CD14-positive monocyte (primary cell): ENCODE measurements at regions not wholly inside any gene's neighbourhood (a gene's known extent, or its start where the extent isn't known, plus 50 kb on each side); places are given as distances from the start of the nearest gene placed in this dataset.

Experiments used
- DNase-seq, 3 donors: peaks; one replicate each; pipeline ENCODE4 v3.0.0-alpha.2; 2011 to 2022
- H2AFZ ChIP-seq: 2 replicates; pipeline ENCODE4 v1.6.0; 2012; ENCODE audit warnings: mild to moderate bottlenecking, low read depth, low read length, inconsistent platforms; ENCODE audit not compliant: insufficient read depth, poor library complexity, severe bottlenecking
- H3K27ac ChIP-seq, 2 donors: 1 replicate in 1 of 2; 2 replicates in 1 of 2; pipeline ENCODE4 v1.5.1; 2012 to 2013; ENCODE audit warnings: low read length in 2 of 2, control low read depth in 1 of 2, inconsistent platforms in 1 of 2, low read depth in 1 of 2, mild to moderate bottlenecking in 1 of 2
- H3K27me3 ChIP-seq, 2 donors: one replicate each; pipeline versions ENCODE4 v1.6.0 to v1.6.1; 2011 to 2013; ENCODE audit warnings: low read length in 2 of 2; ENCODE audit not compliant: control insufficient read depth in 2 of 2, insufficient read depth in 2 of 2
- H3K36me3 ChIP-seq, 2 donors: replicated peaks in 1 of 2; 1 replicate in 1 of 2; 2 replicates in 1 of 2; pipeline versions ENCODE4 v1.5.1 to v1.6.1; 2012 to 2013; ENCODE audit warnings: low read length in 2 of 2, control low read depth in 1 of 2, inconsistent platforms in 1 of 2, mild to moderate bottlenecking in 1 of 2; ENCODE audit not compliant: insufficient read depth in 2 of 2, control insufficient read depth in 1 of 2
- H3K4me1 ChIP-seq, 2 donors: 1 replicate in 1 of 2; 2 replicates in 1 of 2; pipeline versions ENCODE4 v1.5.1 to v1.6.1; 2012 to 2013; ENCODE audit warnings: low read length in 2 of 2, control low read depth in 1 of 2, inconsistent platforms in 1 of 2, mild to moderate bottlenecking in 1 of 2, moderate library complexity in 1 of 2; ENCODE audit not compliant: insufficient read depth in 2 of 2, control insufficient read depth in 1 of 2
- H3K4me2 ChIP-seq: replicated peaks from 2 replicates; pipeline ENCODE3; 2012; ENCODE audit warnings: low read length, moderate library complexity, mild to moderate bottlenecking; ENCODE audit not compliant: poor library complexity, severe bottlenecking; ENCODE audit errors: extremely low read depth
- H3K4me3 ChIP-seq, 3 experiments: fragments of 200-600 bp in 1 of 3; sonication (generic) in 1 of 3; replicated peaks in 1 of 3; 1 replicate in 2 of 3; 2 replicates in 1 of 3; pipeline ENCODE4 v1.5.1; 2011 to 2013; ENCODE audit warnings: low read length in 3 of 3, mild to moderate bottlenecking in 3 of 3, control low read depth in 2 of 3, low read depth in 2 of 3, inconsistent platforms in 1 of 3, moderate library complexity in 1 of 3
- H3K79me2 ChIP-seq: 2 replicates; pipeline ENCODE4 v1.6.0; 2012; ENCODE audit warnings: mild to moderate bottlenecking, control low read depth, inconsistent platforms, low read length, moderate library complexity; ENCODE audit not compliant: insufficient read depth
- H3K9ac ChIP-seq: 2 replicates; pipeline ENCODE4 v1.6.0; 2017; ENCODE audit warnings: low read length, mild to moderate bottlenecking; ENCODE audit not compliant: insufficient read depth, poor library complexity, severe bottlenecking
- H3K9me3 ChIP-seq, 2 donors: replicated peaks in 1 of 2; 1 replicate in 1 of 2; 2 replicates in 1 of 2; pipeline versions ENCODE4 v1.5.1 to v1.6.1; 2012 to 2013; ENCODE audit warnings: low read length in 2 of 2, control low read depth in 1 of 2; ENCODE audit not compliant: control insufficient read depth in 1 of 2, insufficient read depth in 1 of 2
- H4K20me1 ChIP-seq: 2 replicates; pipeline ENCODE4 v1.6.0; 2012; ENCODE audit warnings: mild to moderate bottlenecking, low read length, control low read depth, moderate library complexity; ENCODE audit not compliant: insufficient read depth
- H3K27ac Mint-ChIP-seq, 7 donors: one replicate each; pipeline ENCODE4 v1.8.0; 2020; ENCODE audit warnings: mild to moderate bottlenecking in 7 of 7, mixed read lengths in 7 of 7, moderate library complexity in 6 of 7, inconsistent platforms in 2 of 7
- H3K27me3 Mint-ChIP-seq, 3 donors: one replicate each; pipeline ENCODE4 v1.8.0; 2021 to 2022; ENCODE audit warnings: low read depth in 3 of 3, mild to moderate bottlenecking in 3 of 3, mixed read lengths in 3 of 3, moderate library complexity in 3 of 3, inconsistent platforms in 1 of 3
- H3K36me3 Mint-ChIP-seq, 2 donors: one replicate each; pipeline ENCODE4 v1.8.0; 2020; ENCODE audit warnings: mixed read lengths in 2 of 2, inconsistent platforms in 1 of 2, mild to moderate bottlenecking in 1 of 2
- H3K4me1 Mint-ChIP-seq: one replicate; pipeline ENCODE4 v1.8.0; 2020; ENCODE audit warnings: mild to moderate bottlenecking, mixed read lengths
- H3K4me3 Mint-ChIP-seq, 2 donors: one replicate each; pipeline ENCODE4 v1.8.0; 2020; ENCODE audit warnings: mild to moderate bottlenecking in 2 of 2, mixed read lengths in 2 of 2, moderate library complexity in 1 of 2
- H3K9me3 Mint-ChIP-seq, 7 donors: one replicate each; pipeline ENCODE4 v1.8.0; 2020 to 2022; ENCODE audit warnings: mixed read lengths in 7 of 7, mild to moderate bottlenecking in 6 of 7, moderate library complexity in 6 of 7, inconsistent platforms in 2 of 7
- WGBS: methylation state at CpG from one replicate; pipeline ENCODE4 v1.1.5; 2013; ENCODE audit warnings: missing lambda C conversion rate; ENCODE audit not compliant: insufficient coverage; 5-methylcytosine and 5-hydroxymethylcytosine counted together
- intact Hi-C, 2 donors: fragments of 100-400 bp; cut with micrococcal nuclease; formaldehyde crosslinking; loops; one replicate each; pipeline versions ENCODE4 v1.15.0 to v1.15.1; 2023
- TF ChIP-seq, protein P1 (sequence below): fragments of 200-600 bp; IDR thresholded peaks from one replicate; pipeline ENCODE4 v1.8.0; 2022; ENCODE audit warnings: antibody characterized with exemption, mild to moderate bottlenecking

DNA sequence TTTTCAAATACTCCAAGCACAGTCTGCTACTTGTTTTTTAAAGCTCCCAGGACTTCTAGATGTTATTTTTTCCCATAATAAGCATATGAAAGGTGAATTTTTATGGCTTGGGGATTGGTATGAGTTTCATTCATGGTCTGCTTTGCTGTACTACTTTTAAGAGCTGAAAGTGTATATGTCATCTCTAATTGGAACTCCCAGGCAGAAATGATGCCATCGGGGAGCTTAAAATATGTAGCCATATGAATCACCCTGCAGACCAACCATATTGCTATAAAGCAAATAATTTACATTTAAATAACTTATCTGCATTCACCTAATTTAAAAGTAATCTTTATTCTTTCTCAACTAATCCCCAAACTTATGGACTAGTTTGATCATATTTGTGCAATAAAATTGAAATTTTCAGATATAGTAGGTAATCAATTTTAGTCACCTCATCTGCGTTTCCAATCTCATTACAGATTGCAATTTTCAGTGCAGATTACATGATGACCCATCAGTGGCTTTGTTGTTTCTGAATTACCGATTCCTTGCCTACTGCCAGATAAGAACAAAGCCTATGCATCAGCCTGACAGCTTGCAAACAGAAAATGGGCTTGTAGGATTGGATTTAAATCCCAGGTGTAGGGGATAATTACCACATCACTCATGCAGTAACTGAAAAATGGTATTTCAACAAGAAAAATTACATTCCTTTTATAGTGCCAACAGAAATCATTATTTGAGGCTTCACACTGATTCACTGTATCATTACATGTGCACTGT is 689.4 kb downstream of the NOVA1 start:
- Histone ChIP-seq H3K79me2 (no peaks in the 10 kb centered on the region), H3K27me3 (no peaks in the 10 kb centered on the region), H3K4me3 (no peak overlapping the region), H4K20me1 (no peaks in the 10 kb centered on the region), H2AFZ (no peak overlapping the region), H3K9me3 (no peaks in the 10 kb centered on the region), H3K9ac (no peak overlapping the region), H3K27ac (no peak overlapping the region), H3K4me1 (no peaks in the 10 kb centered on the region), H3K4me2 (no peak overlapping the region), H3K36me3 (no peaks in the 10 kb centered on the region)
- DNase-seq = no peak
- no peak overlapping the region for H3K4me3 Mint-ChIP-seq
- H3K36me3 Mint-ChIP-seq = no peaks in the 10 kb centered on the region
- intact Hi-C loops = no loop called here
- WGBS = no CpG with 5 or more reads among the region's 3 CpGs
- peaks cover 0 to 2% (median 0%) of the 10 kb centered on the region in 3 donors for H3K27me3 Mint-ChIP-seq
- peaks cover 0 to 2% (median 0%) of the 10 kb centered on the region in 7 donors for H3K9me3 Mint-ChIP-seq
- no peak overlapping the region for H3K27ac Mint-ChIP-seq
- no peaks in the 10 kb centered on the region for H3K4me1 Mint-ChIP-seq
- TF ChIP-seq, protein P1, sequence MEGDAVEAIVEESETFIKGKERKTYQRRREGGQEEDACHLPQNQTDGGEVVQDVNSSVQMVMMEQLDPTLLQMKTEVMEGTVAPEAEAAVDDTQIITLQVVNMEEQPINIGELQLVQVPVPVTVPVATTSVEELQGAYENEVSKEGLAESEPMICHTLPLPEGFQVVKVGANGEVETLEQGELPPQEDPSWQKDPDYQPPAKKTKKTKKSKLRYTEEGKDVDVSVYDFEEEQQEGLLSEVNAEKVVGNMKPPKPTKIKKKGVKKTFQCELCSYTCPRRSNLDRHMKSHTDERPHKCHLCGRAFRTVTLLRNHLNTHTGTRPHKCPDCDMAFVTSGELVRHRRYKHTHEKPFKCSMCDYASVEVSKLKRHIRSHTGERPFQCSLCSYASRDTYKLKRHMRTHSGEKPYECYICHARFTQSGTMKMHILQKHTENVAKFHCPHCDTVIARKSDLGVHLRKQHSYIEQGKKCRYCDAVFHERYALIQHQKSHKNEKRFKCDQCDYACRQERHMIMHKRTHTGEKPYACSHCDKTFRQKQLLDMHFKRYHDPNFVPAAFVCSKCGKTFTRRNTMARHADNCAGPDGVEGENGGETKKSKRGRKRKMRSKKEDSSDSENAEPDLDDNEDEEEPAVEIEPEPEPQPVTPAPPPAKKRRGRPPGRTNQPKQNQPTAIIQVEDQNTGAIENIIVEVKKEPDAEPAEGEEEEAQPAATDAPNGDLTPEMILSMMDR = no peak

DNA sequence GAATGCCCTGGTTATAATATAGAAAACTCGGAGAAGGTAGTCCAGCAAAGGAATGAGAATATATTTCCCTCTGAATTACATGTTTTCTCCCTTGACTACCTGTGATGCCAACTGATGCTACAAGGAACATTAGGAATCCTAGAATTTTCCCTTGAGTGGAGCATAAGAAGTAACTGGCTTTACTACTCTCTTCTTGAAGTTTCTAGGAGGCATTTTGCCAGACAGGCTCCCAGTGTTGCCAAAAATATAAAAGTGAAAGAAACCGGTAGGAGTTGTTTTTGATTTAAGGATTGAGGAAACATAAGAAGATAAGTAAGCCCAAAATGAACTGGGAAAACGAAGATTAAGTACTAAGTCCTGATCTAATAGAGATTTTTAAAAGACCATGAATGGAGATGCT is 693.4 kb downstream of the NOVA1 start:
- 60% methylated on average over 1 of the region's 3 CpGs for WGBS
- no peak overlapping the region for H2AFZ ChIP-seq
- H3K36me3 ChIP-seq = no peaks in the 10 kb centered on the region
- peaks cover 0 to 2% (median 0%) of the 10 kb centered on the region in 3 donors for H3K27me3 Mint-ChIP-seq
- no peaks in the 10 kb centered on the region for H3K36me3 Mint-ChIP-seq
- H3K4me3 ChIP-seq = no peak overlapping the region
- no peaks in the 10 kb centered on the region for H3K4me1 Mint-ChIP-seq
- TF ChIP-seq, protein P1 = no peak
- peaks cover 0 to 2% (median 0%) of the 10 kb centered on the region in 7 donors for H3K9me3 Mint-ChIP-seq
- no peaks in the 10 kb centered on the region for H4K20me1 ChIP-seq
- no peak overlapping the region for H3K9ac ChIP-seq
- intact Hi-C loops = no loop called here
- DNase-seq = no peak
- H3K27ac Mint-ChIP-seq = no peak overlapping the region
- no peak overlapping the region for H3K4me3 Mint-ChIP-seq
- no peak overlapping the region for H3K27ac ChIP-seq
- H3K4me2 ChIP-seq = no peak overlapping the region
- no peaks in the 10 kb centered on the region for H3K9me3 ChIP-seq
- no peaks in the 10 kb centered on the region for H3K27me3 ChIP-seq
- no peaks in the 10 kb centered on the region for H3K4me1 ChIP-seq
- no peaks in the 10 kb centered on the region for H3K79me2 ChIP-seq
